ENCODE measurements at regions not wholly inside any gene's neighbourhood (a gene's known extent, or its start where the extent isn't known, plus 50 kb on each side); places are given as distances from the start of the nearest gene placed in this dataset.
A peak's percentile ranks its signal among the peaks of the same experiment; 100 is the strongest.

DNA sequence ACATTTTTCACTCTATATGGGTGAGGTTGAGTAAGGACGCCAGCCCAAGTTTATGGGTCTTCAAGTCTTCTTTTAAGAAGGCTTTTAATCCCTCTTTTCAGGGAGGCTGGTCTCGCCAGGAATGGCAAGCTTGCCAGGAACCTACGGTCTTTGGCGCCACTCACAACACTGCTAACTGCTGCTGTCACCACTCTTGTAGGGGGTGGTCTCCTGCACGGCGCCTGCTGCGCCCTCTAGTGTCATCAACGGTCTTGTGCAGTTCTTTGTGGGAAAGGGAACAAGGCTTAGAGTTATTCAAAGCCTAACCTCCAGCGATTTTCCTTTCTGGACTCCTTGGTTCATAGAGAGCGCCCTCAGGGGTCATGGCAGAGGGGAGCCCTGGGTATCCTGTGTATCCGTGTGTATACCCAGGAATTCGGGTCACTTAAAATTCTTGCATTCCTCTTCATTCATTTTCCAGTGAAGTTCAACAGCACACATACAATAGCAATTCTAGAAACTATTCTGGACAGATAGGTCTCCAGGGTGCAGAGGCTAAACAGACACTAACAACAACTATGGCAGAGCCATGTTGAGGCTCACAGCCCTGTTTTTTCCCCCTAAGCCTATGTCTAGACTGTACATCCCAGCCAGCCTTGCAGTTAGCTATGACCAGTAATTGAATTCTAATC lies 392.8 kb upstream of the CAMK1G start:
- TF ChIP-seq, protein P1, sequence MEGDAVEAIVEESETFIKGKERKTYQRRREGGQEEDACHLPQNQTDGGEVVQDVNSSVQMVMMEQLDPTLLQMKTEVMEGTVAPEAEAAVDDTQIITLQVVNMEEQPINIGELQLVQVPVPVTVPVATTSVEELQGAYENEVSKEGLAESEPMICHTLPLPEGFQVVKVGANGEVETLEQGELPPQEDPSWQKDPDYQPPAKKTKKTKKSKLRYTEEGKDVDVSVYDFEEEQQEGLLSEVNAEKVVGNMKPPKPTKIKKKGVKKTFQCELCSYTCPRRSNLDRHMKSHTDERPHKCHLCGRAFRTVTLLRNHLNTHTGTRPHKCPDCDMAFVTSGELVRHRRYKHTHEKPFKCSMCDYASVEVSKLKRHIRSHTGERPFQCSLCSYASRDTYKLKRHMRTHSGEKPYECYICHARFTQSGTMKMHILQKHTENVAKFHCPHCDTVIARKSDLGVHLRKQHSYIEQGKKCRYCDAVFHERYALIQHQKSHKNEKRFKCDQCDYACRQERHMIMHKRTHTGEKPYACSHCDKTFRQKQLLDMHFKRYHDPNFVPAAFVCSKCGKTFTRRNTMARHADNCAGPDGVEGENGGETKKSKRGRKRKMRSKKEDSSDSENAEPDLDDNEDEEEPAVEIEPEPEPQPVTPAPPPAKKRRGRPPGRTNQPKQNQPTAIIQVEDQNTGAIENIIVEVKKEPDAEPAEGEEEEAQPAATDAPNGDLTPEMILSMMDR (IDR thresholded peaks at IDR 0.05; ENCODE audit: insufficient read depth, low read depth, low read length) = peak; percentile 81
- TF ChIP-seq EZH2 (IDR thresholded peaks at IDR 0.05; ENCODE audit: insufficient read depth, low read length) = no peak
